GM19372 (cell line): ENCODE measurements at regions not wholly inside any gene's neighbourhood (a gene's known extent, or its start where the extent isn't known, plus 50 kb on each side); places are given as distances from the start of the nearest gene placed in this dataset.

Source experiments
- ATAC-seq: cut with Tn5 transposase; IDR thresholded peaks from one replicate; pipeline ENCODE4 v1.9.1; 2021; ENCODE audit warnings: mild to moderate bottlenecking, low read depth, moderate library complexity; ENCODE audit not compliant: unreplicated experiment

DNA sequence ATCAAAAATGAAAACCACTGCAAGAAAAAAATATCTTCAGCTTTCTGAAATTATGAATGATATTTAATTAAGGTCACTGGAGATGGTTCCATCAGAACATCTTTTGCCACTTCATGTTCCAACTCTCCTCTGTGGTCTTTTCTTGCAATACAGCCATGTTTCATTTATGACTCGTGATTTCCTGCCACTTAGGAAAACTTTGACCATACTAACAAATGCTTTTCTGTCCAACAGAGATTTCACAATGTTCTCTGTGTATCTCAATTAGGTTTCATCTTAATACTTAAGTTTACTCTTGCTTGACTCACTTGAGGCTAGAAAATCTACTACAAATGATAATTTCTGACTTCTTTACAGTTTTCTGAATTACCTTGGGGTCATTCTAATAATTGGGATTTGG, 330.9 kb downstream of the CXXC4 start:
- no peak for ATAC-seq

DNA sequence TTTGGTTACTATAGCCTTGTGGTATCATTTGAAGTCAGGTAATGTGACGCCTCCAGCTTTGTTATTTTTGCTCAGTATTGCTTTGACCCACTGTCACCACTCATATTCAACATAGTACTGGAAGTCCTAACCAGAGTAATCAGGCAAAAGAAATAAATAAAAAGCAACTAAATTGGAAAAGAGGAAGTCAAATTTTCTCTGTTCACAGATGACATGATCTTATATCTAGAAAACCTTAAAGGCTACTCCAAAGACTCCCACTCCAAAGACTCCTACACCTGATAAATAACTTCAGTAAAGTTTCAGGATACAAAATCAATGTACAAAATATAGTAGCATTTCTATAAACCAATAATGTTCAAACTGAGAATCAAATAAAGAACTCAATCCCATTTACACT, 348.6 kb downstream of the CXXC4 start:
- ATAC-seq, result no peak

DNA sequence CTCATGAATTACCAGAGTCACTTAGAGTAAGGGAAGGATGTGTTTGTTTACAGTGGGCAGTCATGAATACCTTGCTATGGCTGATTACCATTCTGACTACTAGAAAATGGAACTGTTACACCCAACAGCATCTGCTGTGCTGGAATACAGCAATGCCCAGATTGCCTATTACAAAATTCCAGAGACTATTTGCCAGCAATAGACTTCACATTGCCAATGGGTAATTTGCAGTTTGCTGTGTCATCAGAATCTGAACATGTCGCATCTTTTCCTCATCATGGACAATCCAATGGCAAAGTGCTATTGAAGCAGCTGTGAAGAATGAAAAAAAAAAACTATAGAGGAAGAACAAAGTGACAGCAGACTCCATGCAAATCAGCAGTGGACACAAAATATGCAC, 356.6 kb downstream of the CXXC4 start:
- ATAC-seq, result no peak

DNA sequence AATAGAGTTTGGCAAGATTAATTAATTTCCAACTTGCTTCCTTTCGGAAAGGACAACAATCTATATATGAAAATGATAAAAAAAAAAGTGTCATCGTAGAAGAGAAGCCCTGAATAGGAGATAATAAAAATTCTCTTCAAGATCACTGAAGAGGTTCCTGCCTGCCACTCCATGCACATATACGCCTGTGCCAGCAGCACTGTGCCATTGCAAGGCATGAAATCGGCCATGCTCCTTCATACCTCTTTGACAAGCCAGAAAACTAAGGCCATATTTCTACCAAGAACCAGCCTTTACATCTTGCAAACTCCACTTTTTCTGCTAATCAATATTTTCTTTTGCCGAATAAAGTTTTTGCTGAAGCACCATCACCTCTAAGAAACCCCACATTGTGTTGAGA, 365.5 kb downstream of the CXXC4 start:
- ATAC-seq, result no peak

DNA sequence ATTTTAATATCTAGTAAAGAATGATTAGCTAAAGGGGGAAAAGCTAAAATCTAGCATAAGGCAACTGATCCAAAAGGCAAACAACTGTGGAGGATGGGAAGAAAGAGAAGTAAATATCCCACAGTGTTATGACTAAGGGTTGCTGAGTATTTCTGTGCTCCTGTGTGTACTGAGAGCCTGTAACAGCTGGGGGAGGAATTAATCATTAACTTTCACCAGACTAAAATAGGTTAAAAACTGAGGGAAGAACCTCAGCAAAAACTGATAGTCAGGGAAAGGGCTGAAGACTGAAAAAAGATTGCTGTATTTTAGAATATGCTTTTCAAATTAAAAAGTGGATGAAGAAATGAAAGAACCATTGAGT, 365.9 kb downstream of the CXXC4 start:
- ATAC-seq, result peak; percentile 59

DNA sequence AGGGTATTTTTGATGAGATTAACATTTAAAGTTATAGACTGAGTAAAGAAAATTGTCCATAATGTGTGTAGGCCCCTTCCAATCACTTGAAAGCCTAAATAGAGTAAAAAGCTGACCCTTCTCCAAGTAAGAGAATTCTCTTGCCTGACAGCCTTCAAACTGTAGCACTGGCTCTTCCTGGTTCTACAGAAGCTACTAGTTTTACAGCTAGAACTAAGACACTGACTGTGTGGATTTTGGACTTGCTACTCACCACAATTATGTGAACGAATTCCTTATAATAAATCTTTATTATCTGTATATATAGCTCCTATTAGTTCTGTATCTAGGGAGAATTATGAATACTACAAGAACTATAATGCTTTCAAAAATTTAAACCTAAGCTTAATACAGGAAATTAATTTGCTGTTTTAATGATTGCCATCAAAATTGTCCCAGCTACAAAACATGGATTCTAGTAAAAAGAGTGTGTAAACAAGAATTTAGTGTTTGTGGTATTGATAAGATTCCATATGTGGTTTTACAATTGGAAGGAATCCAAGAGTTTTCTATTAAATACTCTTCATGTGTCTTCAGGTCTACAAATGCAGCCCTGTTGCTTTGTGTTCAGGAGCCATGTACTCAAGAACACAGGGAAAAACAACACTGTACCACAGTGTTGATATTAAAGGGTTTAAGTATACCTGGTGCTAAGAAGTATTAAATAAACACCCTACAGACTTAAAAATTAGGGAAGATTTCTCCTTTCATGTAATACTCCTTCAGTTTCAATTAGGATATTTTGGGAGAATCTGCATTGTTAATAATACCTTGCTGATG, 366.5 kb downstream of the CXXC4 start:
- no peak for ATAC-seq

DNA sequence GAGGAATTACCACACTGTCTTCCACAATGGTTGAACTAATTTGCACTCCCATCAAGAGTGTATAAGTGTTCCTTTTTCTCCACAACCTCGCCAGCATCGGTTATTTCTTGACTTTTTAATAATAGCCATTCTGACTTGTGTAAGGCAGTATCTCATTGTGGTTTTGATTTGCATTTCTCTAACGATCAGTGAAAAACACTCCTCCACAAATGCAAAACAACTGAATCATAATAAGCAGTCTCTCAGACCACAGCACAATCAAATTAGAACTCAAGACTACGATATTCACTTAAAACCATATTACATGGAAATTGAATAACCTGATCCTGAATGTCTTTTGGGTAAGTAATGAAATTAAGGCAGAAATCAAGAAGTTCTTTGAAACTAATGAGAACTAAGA, 371.7 kb downstream of the CXXC4 start:
- no peak for ATAC-seq

DNA sequence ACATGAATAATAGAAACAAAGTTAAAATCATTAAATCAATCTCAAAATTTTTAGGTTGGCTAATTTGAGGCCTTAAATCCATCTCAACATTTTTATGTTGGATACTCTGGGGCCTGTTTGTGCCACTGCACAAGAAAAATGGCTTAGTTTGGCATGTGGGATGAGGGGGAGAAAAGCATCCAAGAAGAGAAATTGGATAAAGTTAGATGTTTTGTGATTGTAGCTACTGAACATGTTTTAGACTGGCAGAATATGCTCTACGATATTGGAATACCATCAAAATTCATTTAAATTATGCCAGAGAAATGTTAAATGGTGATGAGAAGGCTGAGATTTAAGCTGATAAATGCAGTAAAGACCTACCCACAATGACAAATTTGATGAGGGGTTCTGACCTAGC, 376.9 kb downstream of the CXXC4 start:
- no peak for ATAC-seq

DNA sequence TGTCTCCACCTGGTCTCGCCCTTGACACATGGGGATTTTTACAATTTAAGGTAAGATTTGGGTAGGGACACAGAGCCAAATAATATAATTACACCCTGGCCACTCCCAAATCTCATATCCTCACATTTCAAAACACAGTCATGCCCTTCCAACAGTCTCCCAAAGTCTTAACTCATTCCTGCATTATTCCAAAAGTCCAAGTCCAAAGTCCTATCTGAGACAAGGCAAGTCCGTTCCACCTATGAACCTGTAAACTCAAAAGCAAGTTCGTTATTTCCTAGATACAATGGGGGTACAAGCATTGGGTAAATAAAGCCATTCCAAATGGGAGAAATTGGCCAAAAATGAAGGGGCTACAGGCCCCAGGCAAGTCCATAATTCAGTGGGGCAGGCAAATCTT, 380.8 kb downstream of the CXXC4 start:
- no peak for ATAC-seq

DNA sequence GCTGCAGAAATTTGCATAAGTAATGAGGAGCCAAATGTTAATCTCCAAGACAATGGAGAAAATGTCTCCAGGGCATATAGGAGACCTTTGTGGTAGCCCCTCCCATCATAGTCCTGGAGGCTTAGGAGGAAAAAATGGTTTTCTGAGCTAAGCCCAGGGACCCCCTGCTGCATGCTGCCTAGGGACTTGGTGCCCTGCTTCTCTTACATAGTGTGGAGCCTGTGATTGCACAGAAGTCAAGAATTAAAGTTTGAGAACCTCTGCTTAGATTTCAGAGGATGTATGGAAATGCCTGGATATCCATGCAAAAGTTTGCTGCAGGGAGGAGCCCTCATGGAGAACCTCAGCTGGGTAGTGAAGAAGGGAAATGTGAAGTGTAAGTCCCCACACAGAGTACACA, 379.4 kb upstream of the TACR3 start:
- ATAC-seq, result no peak

DNA sequence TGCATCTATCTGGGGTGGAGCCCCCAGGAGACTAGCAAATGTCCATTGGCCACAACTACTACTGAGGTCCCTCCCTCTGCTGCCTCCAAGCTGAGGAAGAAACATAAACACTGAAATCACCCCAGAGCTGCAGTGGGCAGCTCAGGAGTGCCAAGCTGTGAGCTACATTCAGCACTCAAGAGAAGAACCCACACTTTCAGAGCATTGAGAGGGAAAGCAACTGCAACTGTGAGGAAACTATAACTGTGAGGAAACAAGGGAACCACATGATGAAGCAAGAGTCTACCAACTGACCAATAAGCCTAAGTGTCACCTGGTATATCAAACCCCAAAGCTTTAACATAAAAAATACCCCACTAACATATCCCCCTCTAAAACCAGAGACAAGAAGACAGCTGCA, 373.5 kb upstream of the TACR3 start:
- no peak for ATAC-seq

DNA sequence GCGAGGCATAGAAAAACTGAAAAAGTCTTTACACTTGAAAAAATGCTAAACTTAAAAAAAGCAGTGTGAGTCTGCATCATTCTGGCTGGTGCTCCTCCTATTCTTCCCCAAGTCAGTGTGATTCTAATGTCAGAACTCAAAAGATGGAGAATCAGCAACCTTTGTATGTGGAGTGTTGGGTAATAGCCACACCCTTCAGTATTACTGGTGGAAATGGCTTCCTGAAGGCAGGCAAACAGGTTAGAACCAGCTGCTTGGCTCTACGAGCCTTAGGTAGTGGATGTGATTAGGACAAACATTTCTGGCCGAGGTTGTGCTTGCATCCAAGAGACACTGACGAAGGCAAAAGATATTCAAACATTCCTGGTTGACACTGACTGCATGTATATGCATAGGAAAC, 353.4 kb upstream of the TACR3 start:
- no peak for ATAC-seq

DNA sequence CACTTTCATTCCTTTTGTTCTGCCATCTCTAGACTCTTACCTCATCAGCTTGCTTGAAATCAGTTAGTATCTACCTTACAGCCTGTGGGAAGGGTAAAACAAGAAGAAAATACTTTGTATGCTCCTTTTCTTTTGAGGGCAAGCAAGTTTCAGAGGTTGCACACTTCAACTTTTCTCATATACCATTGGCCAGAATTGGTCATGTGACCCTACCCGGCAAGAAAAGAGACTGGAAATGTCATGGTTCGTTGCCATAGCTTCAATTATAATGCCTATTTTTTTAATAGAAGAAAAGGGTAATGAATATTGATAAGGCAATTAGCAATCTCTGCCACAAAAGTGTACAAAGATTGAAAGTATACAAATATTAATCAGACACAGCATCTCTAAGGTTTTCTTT, 346.7 kb upstream of the TACR3 start:
- ATAC-seq, result no peak

DNA sequence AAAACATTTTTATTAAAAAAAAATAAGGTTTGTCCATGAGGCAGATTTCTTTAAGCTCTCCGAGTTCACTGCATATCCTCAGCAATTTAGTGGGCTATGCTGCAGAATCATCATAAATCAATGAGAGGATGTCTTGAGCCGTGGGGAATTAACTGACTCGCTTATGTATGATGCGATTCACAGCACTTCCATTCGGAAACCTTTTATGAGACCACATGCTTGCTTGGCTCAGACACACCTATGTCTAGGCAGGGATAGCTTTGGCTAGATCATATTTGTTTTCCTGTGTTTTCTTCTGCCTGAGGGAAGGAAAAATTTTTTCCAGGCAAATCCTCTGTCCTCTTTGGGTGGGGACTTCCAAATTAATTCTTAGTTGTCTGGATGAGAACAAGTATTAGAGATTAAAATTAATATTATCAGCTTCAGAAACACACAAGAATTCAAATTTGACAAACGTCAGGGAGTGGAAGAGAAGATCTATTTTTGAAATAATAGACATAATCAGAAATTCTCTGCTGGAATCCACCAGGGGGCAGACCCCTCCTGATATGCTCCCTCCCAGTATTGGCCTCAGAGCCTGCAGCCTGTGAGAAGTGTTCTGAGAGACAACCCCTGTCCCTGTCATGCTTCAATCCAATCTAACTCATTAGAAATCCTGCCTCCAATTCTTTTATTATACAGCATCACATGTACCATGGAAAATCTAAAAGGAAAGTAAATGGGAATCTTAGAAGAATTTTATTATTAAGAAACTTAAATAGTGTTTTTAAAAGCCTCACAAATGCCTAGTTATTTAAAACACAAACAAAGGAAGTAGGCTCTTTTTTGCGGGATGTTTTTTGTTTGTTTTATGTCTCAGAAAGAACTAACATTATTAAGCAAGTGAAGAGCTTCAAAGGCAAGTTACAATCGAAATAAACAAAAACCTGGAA, 345.1 kb upstream of the TACR3 start:
- peak; percentile 79 for ATAC-seq

DNA sequence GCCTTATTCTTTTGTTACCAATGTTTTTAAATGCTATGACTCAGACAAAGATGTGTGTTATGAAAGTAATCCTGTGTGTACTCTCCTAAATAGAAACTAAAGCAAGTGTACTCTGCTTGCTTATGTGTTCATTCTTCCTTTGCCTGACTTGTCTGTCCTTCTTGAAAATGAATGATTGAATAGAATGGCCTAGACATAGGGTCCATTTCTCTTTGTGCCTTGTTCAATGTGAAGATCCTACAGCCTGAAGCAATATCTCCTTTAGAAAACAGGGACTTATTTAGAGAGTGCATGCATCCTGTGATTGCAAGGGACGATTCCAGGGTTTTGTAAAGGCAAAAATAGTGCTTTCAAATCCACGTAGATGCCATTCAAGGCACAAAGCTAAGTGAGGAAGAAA, 343.6 kb upstream of the TACR3 start:
- no peak for ATAC-seq

DNA sequence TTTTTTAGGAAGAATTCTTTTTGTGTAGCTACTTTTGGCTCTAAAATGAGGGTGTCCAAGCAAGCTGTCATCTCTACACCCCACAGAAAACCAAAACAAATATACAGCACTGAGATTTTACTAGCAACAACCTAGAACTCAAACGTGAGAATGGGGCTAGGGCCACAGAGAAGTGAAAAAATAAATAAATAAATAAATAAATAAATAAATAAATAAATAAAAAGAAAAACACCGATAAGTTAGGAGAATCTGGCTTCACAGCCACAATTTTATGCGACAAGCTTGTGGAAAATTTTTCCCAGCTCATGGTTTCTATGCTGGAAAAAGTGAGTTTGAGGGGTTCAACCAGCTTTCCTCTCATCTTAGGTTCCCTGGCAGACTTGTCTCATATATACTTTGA, 324.6 kb upstream of the TACR3 start:
- ATAC-seq, result no peak

DNA sequence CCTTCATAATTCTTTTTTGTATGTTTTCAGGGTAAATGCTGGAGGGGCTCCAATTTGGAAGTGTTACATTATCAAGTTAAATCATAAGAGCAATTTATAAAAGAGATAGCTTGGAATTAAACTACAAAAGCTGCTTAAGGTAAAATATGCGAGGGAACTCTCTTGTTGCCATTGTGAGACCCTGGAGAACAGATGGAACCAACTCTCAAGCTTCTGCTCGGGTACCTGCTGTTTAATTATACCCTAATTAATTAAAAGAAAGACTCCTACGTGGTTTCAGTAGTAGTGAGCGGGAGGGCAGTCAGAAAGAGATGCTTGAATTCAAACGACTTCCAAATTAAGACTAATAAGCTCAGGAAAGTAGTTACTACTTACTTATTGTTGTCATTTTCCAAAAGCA, 313.1 kb upstream of the TACR3 start:
- ATAC-seq, result no peak

DNA sequence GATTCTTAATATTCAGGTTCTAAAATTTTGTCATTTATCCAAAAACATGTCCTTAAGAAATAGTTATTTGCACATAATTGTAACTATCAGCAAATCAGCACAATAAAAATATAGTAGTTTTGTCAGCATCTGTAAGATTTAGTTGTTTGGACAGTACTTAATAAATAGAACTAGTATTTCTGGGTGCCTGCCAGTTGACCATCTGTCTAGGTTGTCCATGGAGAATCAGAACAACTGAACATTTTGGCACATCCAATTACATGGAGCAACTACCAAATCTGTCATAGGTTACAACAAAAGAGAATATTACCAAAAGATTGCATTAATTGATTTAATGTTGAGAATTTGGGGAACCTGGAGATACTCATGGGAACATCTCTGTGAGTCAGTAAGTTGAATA, 305.5 kb upstream of the TACR3 start:
- ATAC-seq, result no peak

DNA sequence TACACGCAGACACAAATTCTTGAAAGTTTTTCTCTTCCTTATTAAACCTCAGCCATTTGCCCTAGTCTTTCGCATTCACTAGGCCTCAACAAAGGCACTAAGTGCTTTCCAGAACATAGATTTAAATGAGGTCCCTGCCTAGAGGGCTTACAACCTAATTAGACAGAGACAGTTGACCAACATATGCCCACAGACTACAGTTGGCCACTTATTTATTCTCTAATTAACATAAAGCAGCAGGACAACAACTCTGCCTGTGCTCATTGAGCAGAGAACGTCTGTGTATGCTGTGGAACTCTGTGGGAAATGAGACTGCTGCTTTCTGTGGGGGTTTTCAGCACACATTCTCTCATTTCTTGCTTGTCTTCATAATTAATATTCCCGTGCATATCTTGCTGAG, 303.0 kb upstream of the TACR3 start:
- no peak for ATAC-seq

DNA sequence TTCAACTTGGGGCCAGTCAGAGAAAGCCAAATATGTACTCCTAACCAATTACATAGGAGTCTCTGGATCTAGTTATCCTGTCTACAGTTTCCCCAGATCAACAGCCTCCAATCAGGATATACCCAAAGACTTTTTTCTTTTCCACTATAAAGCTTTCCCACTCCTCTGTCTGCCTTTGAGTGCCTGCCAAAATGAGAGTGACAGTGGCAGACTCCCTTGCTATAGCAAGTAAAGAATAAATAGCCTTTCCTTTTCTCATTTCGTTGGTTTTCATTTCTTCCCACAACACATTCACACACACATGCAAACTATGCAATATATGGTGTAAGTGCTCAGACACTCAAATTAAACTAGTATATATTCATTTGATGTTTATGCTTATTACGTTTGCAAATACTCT, 302.4 kb upstream of the TACR3 start:
- ATAC-seq, result no peak

DNA sequence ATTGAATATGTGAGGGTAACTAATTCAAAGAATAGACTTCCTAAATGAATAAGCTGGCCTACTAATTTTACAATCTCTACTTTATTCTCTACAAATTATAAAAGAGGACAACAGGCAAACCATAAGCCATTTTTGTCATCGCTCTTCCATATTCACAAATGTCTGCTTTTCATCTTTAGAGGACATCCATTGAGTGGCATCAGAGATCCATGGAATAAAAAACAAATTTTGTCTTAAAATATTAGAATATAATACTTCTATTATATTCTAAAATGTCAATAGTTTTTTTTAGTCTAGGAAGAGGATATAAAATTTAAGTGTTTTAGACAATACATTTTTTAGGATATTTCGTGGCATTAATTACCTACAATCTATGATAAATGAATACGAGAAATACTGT, 300.9 kb upstream of the TACR3 start:
- no peak for ATAC-seq

DNA sequence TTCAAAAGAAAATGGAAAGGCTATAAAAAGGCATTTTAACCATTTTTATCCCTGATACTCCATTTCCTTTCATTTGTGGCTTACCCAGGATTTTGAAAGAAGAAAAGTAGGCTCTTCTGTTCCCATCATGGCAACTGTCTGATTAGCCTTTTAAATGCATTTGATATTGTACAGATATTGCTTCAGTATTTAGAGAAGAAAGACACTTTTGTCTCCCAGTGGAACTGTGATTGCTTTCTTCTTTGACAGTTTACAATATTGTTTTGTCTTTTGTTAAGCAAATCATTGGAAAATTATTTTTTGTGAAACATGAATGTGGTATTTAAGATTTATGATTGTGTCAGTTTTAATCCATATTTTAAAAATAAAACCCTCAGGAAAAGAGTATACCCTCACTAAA, 297.4 kb upstream of the TACR3 start:
- no peak for ATAC-seq
